ENCODE measurements at regions not wholly inside any gene's neighbourhood (a gene's known extent, or its start where the extent isn't known, plus 50 kb on each side); places are given as distances from the start of the nearest gene placed in this dataset.

- Histone ChIP-seq H3K4me3 (no peak overlapping the region), H3K9me3 (no peaks in the 10 kb centered on the region), H3K27ac (no peak overlapping the region), H3K27me3 (no peaks in the 10 kb centered on the region), H3K4me1 (no peaks in the 10 kb centered on the region), H3K36me3 (no peaks in the 10 kb centered on the region)
- 61% methylated on average over 2 of the region's 2 CpGs for WGBS
- DNase-seq (ENCODE audit: low spot score in 2 of 2), result no peak
- no peak for TF ChIP-seq POLR2A (IDR thresholded peaks at IDR 0.05)
- TF ChIP-seq EP300 (IDR thresholded peaks at IDR 0.05), result no peak
- TF ChIP-seq, protein P1, sequence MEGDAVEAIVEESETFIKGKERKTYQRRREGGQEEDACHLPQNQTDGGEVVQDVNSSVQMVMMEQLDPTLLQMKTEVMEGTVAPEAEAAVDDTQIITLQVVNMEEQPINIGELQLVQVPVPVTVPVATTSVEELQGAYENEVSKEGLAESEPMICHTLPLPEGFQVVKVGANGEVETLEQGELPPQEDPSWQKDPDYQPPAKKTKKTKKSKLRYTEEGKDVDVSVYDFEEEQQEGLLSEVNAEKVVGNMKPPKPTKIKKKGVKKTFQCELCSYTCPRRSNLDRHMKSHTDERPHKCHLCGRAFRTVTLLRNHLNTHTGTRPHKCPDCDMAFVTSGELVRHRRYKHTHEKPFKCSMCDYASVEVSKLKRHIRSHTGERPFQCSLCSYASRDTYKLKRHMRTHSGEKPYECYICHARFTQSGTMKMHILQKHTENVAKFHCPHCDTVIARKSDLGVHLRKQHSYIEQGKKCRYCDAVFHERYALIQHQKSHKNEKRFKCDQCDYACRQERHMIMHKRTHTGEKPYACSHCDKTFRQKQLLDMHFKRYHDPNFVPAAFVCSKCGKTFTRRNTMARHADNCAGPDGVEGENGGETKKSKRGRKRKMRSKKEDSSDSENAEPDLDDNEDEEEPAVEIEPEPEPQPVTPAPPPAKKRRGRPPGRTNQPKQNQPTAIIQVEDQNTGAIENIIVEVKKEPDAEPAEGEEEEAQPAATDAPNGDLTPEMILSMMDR (IDR thresholded peaks at IDR 0.05), result no peak
- no peak for TF ChIP-seq POLR2AphosphoS5 (IDR thresholded peaks at IDR 0.05)
These were observed 566.7 kb upstream of the TENM3 start for GRCh38 chr4:181676546-181676945.

GRCh38 chr4:181677201-181677600 is 566.0 kb upstream of the TENM3 start:
- H3K9me3 ChIP-seq, result no peaks in the 10 kb centered on the region
- DNase-seq (ENCODE audit: low spot score in 2 of 2), result no peak
- TF ChIP-seq POLR2A (IDR thresholded peaks at IDR 0.05), result no peak
- TF ChIP-seq POLR2AphosphoS5 (IDR thresholded peaks at IDR 0.05), result no peak
- TF ChIP-seq, protein P1 (IDR thresholded peaks at IDR 0.05), result no peak
- TF ChIP-seq EP300 (IDR thresholded peaks at IDR 0.05), result no peak
- H3K4me1 ChIP-seq, result no peaks in the 10 kb centered on the region
- no peak overlapping the region for H3K27ac ChIP-seq
- no peak overlapping the region for H3K4me3 ChIP-seq
- 79% methylated on average over 3 of the region's 3 CpGs for WGBS
- no peaks in the 10 kb centered on the region for H3K27me3 ChIP-seq
- no peaks in the 10 kb centered on the region for H3K36me3 ChIP-seq

DNA sequence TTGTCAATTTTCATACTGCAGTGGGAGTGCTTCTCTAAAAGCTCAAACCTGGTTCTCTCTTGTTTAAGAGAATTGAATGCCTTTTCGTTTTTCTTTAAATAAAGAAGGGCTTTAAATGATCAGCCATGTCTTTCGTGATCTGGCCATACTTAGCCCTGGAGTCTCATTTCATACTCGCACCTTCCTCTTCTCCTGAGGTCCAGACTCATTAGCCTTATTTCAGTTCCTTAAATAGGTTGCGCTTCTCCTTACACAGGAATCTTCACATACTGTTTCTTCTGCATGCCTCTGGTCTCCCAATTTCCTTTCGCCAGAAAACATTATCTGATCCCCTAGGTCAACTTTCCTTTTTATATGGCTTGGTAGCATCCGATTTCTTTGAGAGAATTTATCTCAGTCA is 565.6 kb upstream of the TENM3 start:
- H3K27ac ChIP-seq, result no peak overlapping the region
- DNase-seq (ENCODE audit: low spot score in 2 of 2), result no peak
- 88% methylated on average over 6 of the region's 6 CpGs for WGBS
- H3K4me1 ChIP-seq, result no peaks in the 10 kb centered on the region
- no peak for TF ChIP-seq POLR2A (IDR thresholded peaks at IDR 0.05)
- TF ChIP-seq POLR2AphosphoS5 (IDR thresholded peaks at IDR 0.05), result no peak
- no peak for TF ChIP-seq EP300 (IDR thresholded peaks at IDR 0.05)
- TF ChIP-seq, protein P1 (IDR thresholded peaks at IDR 0.05), result no peak
- H3K27me3 ChIP-seq, result no peaks in the 10 kb centered on the region
- no peaks in the 10 kb centered on the region for H3K9me3 ChIP-seq
- H3K36me3 ChIP-seq, result no peaks in the 10 kb centered on the region
- no peak overlapping the region for H3K4me3 ChIP-seq

- Histone ChIP-seq H3K9me3 (no peaks in the 10 kb centered on the region), H3K36me3 (no peaks in the 10 kb centered on the region), H3K4me1 (no peaks in the 10 kb centered on the region), H3K27ac (no peak overlapping the region), H3K4me3 (no peak overlapping the region), H3K27me3 (no peaks in the 10 kb centered on the region)
- 80% methylated on average over 3 of the region's 3 CpGs for WGBS
- no peak for TF ChIP-seq POLR2A (IDR thresholded peaks at IDR 0.05)
- no peak for TF ChIP-seq EP300 (IDR thresholded peaks at IDR 0.05)
- TF ChIP-seq POLR2AphosphoS5 (IDR thresholded peaks at IDR 0.05), result no peak
- TF ChIP-seq, protein P1 (IDR thresholded peaks at IDR 0.05), result no peak
- no peak for DNase-seq (ENCODE audit: low spot score in 2 of 2)
These were observed 563.4 kb upstream of the TENM3 start for GRCh38 chr4:181679754-181680153.

GRCh38 chr4:181682367-181683047 is 560.7 kb upstream of the TENM3 start:
- Histone ChIP-seq H3K4me3 (no peak overlapping the region), H3K27me3 (no peaks in the 10 kb centered on the region), H3K36me3 (no peaks in the 10 kb centered on the region), H3K4me1 (no peaks in the 10 kb centered on the region), H3K9me3 (no peaks in the 10 kb centered on the region), H3K27ac (no peak overlapping the region)
- WGBS, result 75% methylated on average over 3 of the region's 3 CpGs
- no peak for DNase-seq (ENCODE audit: low spot score in 2 of 2)
- TF ChIP-seq POLR2A (IDR thresholded peaks at IDR 0.05) (no peak), POLR2AphosphoS5 (IDR thresholded peaks at IDR 0.05) (no peak)

- no peak for DNase-seq (ENCODE audit: low spot score in 2 of 2)
- TF ChIP-seq POLR2AphosphoS5 (IDR thresholded peaks at IDR 0.05), result no peak
- TF ChIP-seq POLR2A (IDR thresholded peaks at IDR 0.05), result no peak
- no peak for TF ChIP-seq EP300 (IDR thresholded peaks at IDR 0.05)
- TF ChIP-seq, protein P1 (IDR thresholded peaks at IDR 0.05), result no peak
- H3K9me3 ChIP-seq, result no peaks in the 10 kb centered on the region
- no peak overlapping the region for H3K27ac ChIP-seq
- no peaks in the 10 kb centered on the region for H3K4me1 ChIP-seq
- 82% methylated on average over 2 of the region's 2 CpGs for WGBS
- no peak overlapping the region for H3K4me3 ChIP-seq
- no peaks in the 10 kb centered on the region for H3K36me3 ChIP-seq
- no peaks in the 10 kb centered on the region for H3K27me3 ChIP-seq
These were observed 558.9 kb upstream of the TENM3 start for GRCh38 chr4:181684310-181684709.
